GM12873 (cell line): ENCODE measurements at regions not wholly inside any gene's neighbourhood (a gene's known extent, or its start where the extent isn't known, plus 50 kb on each side); places are given as distances from the start of the nearest gene placed in this dataset.

Source experiments
- CTCF ChIP-seq: IDR thresholded peaks from 2 replicates; pipeline ENCODE4 v1.5.1; 2012; ENCODE audit warnings: low read depth, mild to moderate bottlenecking, moderate library complexity, low read length, control low read depth; ENCODE audit not compliant: insufficient read depth; ENCODE audit errors: missing control alignments

GRCh38 chr10:120365872-120366271, 91.2 kb upstream of the PLPP4 start:
- TF ChIP-seq CTCF = no peak

DNA sequence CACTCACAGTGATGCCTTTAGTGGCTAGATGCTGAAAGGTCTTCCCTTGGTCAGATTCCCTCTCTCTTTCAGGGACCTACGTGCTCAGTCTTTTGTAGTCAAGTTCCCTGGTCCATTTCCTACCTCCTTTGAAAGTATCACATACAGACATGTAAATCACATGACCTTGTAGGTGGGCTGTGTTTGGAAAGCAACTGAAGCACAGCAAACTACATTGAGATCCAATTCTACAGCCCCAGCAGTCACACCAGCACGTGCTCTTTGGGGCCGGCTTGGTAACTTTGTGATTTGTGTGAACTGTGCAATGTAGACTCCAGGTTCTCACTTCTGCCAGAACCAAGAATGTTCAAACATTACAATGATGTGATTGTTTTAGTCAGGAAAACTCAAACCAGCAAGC, 89.7 kb upstream of the PLPP4 start:
- TF ChIP-seq CTCF = no peak

DNA sequence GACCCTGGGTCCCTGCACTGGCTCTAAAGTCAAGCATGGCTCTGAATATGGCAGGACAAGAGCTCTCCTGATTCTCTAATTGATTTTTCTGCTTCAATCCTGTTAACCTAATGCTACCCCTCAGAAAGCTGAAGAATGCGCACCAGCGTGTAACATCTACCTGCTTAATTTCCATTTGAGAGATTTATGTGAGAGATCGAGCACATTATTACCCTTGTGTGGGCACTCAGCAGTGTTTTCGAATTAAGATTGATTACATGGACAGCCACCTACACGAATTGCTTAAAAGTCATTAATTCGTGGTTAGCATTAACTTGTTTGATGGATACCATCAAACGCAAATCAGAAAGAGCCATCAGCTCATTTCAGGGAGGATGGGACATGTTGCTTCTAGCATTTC, 88.7 kb upstream of the PLPP4 start:
- no peak for TF ChIP-seq CTCF

GRCh38 chr10:120368927-120369326, 88.1 kb upstream of the PLPP4 start:
- no peak for TF ChIP-seq CTCF

- TF ChIP-seq CTCF = no peak
Measured at GRCh38 chr10:120369856-120370276, 87.2 kb upstream of the PLPP4 start.

DNA sequence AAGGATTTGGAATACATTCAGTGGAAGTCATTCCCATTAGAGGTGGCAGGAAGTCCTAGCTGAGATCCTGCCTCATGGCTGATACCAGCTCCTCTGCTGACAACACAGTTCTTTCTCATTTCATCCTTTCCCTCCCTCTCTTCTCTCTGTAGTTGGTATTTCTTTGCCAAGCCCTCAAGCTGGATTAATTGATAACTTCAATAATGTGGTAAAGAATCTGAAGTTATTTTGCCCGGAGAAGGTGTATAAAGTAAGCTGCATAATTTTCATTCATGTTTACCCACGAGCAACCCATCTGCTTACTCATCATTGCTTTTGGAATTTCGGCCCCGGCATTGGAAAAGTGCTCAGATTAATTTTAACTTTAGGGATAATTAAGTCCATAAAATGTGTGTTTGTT, 85.2 kb upstream of the PLPP4 start:
- no peak for TF ChIP-seq CTCF

DNA sequence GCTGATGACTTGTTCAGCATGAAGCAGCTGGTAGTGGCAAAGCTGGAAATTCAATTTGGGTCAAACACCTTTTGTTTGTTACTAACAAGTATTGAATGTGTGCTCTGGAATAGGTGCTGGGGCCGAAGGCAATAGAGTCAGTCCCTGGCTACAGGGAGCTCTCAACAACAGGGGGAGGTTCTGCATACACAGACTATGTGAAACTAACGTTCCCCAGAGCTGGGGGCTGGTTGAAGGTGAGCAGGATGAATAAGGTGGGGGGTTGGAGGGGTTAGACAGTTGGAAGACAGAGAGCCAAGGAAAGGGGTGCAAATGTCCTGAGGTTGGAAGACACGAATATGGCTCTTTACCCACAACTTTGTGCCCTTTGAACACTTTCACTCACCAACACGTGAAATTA, 84.1 kb upstream of the PLPP4 start:
- TF ChIP-seq CTCF = no peak
